Hematopoietic multipotent progenitor cell treated with erythropoietin and hydrocortisone succinate and interleukin-3 and kit ligand, for 17 days (in vitro differentiated cells): ENCODE measurements at regions not wholly inside any gene's neighbourhood (a gene's known extent, or its start where the extent isn't known, plus 50 kb on each side); places are given as distances from the start of the nearest gene placed in this dataset.

Experiments
- DNase-seq: peaks from one replicate; pipeline ENCODE4 v3.0.0-alpha.2; 2015; ENCODE audit warnings: low spot score

DNA sequence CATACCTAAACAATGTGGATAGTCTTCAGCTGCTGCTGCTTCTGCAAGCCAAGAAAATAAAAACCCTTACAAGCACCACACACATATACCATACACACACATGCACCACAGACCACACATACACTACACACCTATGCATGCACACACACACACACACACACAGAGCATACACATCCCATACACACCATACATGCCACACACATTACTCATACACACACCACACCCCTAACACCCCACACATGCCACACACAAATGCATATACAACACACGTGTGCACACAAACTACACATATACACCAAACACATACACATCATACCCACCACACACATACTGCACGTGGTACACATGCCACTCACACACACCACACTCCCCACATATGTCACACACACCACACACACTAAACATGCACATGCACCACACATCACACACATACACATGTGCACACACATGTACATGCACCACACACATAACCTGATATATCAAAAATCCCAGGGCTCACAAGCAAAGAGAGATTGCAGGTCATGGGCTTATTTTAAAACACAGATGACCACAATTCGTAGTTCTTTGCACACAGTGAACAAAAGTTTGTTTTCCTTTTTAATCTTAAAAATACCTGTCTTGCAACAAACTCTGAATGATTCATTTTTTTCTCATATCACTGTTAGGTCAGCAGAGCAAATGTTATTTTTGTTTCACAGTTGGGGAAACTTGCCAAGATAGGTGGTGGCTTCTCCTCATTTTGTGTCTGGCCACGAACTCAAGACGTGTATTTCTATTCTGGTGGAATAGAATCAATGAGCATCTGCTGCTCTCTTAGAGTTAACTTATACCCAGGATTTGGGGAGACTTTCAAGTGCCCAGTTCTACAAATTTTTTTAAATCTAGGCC lies 456.6 kb downstream of the FGF9 start:
- no peak for DNase-seq

DNA sequence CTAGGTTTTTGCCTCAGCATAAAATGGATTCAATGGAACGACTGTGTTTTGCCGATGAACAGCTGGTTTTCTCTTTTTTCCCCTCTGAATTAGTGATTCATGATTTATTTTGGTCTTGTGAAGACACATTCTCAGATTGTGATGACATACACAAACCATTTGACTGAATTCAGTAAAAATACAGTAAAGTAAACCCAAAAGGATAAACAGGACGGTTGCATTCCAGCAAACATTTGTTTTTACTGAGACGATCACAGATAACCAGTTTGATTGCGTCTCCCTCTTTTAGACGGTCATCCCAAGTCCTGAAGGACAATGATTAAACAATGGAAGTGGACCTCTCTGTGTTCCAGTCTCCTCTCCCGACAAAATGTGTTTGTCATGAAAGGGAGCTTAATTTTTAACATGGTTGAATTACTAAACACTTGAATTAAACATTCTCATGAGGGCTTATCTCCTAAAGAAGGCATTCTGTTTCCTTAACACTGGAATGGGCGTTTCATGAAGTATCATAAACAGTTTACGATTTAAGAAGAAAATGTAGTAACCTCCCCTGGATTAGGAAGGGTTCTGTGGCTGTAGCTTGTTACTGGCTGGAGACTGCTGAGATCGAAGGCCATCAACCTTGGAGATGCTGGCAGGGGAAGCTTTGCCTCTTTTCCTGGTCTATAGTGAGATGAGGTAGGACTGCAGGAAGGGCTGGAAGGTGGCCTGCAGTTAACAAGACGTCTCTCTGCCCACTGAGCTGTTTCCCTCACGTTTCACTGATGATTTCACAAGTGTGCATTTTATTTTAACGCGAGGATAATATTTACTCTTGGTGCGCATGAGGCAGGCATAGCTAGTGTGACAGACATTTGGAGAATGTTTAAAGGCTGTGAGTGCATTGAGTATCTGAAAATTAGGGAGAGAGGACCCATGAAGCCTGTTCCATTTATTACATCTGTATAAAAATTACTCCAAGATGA lies 457.9 kb downstream of the FGF9 start:
- no peak for DNase-seq

DNA sequence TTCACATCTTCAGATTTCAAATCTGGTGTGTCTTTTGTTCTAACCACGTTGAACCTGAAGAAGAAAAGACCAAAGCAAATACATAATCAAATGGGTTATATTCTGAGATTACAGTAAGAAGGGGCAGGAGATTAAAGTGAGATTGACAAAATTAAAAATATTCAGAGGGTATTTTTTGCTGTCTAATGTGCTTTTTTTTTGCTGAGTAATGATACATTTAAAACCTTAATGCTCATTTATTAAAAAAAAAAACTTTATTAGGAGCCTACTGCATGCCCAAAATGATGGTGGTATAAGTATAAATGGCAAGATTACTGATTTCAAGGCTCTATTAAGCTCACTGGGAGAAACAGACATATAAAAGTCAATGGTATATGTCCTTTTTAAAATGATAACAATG lies 459.4 kb downstream of the FGF9 start:
- no peak for DNase-seq

DNA sequence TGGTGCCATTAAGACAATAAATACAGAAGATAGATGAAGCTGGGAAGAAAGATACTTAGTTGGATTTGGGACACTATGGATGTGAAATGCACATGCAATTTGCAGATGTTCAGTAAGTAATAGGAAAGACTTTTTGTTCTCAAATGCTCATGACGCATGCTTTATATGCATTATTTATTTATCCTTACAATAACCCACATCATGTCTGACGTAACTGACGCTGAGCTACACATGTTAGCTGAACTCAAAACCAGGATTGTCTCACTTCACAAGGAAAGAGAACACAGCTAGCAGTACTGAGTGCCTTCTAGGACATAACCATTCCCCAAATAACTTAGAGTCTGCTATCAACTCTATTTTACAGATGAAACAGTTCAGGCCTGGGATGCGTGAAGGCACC lies 463.4 kb downstream of the FGF9 start:
- no peak for DNase-seq

DNA sequence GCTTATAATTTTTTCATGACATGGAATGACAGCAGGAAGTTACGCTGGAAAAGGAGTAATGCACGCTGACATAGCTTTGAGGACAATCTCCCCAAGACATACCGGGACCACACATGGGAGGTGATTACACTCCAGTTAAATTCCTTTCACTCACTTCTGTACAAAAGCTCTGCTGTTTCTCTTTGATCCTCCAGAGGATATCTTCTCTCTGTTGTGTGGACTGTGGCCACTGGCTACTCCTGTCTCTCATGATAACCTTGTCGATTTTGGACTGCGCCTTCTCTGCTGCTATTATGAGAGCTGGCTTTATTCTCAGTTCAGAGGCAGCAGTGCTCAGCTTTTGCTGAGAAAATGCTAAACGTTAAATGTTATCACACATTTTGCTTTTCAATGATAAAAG lies 464.6 kb downstream of the FGF9 start:
- DNase-seq = no peak

DNA sequence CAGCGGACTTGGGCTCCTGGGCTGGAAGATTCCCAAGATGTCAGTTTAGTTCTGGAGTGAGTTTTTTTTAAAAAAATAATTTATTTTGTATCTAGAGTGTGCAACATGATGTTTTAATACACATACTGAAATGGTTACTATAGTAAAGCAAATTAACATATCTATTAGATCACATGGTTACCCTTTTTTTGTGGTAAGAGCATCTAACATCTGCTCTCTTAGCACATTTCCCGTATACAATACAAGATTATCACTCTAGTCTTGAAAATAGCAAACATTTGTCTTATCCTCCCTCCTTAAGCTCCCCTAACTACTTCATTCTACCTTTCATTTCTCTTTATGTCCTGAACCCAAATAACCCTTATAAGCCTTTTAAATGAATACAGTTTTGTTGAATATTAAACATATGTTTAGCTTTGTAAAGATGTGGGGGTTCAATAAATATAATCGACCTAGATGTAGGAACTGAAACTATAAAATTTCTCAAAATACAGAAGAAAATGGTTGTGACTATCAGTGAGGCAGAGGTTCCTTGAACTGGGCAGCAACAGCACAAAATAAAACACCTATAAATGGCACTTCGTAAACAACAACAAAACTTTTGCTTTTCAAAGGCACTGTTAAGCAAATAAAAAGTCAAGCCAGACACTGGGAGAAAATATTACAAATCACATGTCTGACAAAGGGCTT lies 466.6 kb downstream of the FGF9 start:
- DNase-seq = no peak

DNA sequence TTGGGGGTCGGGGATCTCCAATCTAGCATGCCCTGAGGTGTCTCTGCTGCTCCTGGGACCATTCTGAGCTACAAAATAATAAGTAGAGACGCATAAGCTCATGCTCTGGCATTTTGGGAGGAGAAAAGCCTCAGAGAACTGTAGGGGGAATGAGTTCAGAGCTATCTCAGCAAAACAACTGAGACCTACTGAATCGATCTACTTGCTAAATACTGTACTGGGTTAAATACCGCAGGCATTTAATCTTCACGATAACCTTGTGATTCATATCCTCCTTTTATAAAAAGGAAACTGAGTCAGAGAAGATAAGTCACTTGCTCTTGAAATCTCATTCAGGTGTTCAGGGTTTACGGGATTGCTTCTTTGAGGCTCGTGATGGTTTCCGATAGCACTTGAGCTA lies 468.1 kb downstream of the FGF9 start:
- DNase-seq = no peak

DNA sequence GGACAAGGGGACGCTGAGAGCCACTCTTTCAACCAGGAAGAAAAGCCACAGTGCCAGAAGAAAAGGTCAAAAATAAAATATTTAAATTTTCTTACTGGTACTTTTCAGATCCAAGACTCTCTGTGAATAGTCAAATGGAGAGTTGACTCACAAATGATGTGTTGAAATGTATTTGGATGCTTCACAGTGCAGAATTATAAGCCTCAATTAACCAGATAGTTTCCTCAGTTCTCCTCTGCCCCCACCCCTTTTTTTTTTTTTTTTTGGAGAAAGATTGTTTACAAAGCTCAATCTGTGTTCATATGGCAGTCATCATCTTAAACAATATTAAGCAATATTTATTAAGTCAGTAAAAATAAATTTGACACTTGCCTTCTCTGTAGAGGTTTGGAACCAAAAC lies 470.8 kb downstream of the FGF9 start:
- no peak for DNase-seq

DNA sequence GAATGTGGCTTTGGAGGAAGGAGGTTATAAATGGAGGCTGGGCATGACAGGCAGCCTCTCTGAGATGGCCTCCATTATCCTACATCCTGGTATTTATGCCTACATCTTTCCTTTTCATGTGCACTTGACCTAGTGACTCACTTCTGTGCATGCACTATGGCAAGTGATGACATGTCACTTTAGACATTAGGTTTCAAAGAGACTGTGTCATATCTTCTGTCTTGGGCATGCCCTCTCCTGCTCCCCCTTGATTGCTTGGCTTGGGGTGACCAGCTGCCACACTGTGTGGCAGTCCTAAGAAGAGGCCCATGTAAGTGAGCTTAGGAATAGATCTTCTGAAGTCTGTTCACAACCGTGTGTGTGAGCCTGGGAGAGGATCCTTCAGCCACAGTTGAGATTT lies 472.8 kb downstream of the FGF9 start:
- DNase-seq = no peak

DNA sequence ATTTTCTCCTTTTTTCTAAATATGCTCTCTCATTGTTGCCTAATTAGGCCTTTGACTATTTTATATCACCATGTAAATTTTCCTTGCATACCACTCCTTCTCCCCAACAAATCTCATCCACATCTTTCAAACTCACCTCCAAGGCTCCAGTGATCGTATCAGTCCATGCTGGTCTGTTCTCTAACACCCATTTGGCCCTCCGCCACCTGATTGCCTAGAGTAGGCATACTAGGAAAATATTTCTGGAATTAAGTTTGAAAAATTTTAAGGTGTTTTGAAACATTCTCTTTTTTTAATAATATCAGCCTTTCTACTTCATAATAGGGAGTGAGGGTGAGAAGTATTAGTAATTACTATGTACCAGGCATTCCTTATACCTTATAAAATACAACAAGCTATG lies 473.9 kb downstream of the FGF9 start:
- no peak for DNase-seq

DNA sequence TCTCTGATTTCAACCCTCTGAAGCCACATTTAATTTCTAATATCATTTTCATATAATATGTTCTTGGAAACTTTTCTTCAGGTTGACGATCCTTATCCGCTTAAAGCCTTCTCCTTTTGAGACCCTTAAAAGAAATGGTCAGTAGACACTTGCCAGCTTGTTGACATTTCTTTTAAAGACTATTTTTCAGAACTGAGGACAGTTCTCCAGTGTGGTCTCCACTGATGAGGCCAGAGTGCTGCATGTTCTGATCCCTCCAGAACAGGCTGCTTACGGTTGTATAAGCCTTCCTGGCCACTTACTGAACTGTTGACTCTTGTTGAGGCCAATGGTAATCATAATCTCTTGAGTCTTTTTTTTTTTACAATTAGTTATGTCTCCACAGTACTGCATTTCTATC lies 477.3 kb downstream of the FGF9 start:
- no peak for DNase-seq

DNA sequence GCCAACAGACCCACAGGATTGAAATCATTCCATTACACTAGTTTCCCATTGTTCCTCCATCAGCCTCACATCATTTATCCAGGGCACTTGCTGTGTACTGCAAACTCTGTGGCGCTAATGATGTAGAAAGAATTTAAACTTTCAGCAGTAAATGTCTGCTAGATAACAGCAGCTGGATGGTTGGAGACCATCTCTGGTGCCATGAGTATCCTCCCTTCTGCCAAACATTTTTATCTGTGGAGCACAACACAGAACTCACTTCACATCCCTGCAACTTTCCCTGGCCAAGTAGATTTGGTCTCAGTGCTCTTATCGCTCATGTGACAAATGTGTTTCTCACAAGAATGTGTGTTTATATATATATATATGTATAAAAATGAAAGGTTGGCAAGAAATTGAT lies 481.9 kb downstream of the FGF9 start:
- DNase-seq = no peak

DNA sequence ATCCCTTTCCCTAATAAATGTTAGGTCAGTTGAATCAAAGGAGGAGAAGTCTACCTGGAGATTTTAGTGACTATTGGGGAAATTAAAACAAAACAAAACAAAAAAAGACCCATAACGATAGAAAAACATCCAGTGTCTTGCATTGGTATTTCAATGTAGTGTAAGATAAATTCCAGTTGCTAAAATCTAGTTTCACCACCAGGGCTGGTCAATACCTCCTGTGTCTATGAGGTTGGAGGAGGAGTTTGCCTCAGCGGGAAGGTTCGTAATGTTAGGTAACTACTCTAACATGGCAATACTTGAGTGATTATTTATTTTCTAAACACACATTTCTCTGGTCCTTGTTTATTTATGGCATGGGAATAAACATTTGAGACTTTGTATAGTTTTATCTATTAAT lies 483.2 kb downstream of the FGF9 start:
- DNase-seq = no peak

DNA sequence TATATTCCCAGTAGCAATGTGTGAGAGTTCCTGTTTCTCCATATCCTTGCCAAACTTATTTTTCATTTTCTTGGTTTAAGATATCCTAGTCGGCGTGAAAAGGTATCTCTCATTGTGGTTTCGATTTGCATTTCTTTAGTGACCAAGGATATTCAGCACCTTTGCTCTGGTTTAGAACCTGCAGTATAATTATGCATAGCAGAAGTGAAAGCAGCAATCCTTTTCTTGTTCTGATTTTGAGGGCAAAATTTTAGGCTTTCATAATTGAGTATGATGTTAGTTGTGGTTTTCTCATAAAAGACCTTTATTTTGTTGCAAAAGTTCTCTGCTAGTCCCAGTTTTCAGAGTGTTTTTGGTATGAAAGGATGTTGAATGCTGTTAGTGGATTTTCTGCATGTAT lies 491.0 kb downstream of the FGF9 start:
- no peak for DNase-seq

DNA sequence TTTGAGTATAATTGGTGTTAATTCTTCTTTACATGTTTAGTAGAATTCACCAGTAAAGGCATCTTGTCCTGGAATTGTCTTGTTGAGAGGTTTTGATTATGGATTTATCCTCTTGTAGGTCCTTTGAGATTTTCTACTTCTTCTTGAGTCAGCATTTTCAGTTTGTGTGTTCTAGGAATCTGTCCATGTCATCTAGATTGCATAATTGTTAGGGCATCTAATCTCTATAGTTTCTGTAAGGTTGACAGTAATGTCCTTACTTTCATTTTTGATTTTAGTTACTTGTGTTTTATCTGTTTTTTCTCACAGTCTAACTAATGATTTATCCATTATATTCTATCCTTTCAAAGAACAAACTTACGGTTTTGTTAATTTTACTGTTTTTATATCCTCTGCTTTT lies 492.0 kb downstream of the FGF9 start:
- no peak for DNase-seq

DNA sequence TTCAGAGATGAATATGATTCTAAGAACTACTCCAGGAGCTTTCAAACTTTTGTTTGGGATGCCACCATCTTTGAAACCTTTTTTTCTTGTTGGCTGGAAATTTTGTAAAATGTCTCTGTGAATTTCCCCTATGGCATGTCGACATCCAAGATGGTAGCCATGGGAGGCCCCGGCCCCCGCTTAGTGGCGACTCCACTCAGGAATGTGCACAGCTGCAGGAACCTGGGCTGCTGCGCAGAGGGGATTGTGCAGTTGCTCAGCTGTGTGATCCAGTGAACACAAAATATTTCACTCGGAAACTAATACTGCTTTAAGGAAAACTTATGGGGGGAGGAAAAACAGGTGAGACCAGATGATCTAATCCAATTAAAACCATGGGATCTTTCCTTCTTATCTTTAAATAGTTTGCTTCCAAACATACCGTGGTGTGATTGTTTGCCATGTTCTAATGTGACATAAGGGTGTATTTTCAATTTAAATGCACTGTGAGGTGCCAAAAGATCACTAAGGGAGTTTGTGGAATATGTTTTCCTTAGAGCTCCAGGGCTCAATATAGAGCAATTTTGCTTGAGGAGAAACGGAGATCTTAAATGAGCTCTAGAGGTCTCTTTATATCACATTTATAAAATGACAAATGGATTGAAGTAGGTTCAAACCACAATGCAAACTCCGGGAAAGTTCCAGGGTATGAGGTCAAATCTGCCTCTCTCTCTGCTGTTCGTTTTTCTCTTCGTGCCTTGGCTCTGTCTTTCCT lies 497.7 kb downstream of the FGF9 start:
- DNase-seq = no peak

DNA sequence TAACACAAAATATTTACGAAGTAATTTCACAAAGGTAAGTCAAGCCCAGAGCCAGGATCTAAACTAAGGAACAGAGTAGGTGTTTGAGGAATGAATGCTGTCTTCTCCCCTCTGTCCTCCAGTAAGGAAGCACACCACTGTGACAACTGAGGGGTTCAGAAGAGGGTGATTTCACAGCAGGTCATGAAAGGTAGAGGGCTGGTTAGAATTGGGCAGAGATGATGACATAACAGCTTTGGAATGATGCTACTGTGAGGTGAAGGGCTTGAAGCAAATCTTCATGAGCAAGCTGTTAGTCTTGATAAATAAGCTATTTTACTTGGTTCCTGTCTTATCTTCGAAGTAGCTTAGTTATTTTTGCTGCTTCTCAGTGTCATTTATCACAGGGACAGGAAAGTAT lies 498.6 kb downstream of the FGF9 start:
- no peak for DNase-seq

DNA sequence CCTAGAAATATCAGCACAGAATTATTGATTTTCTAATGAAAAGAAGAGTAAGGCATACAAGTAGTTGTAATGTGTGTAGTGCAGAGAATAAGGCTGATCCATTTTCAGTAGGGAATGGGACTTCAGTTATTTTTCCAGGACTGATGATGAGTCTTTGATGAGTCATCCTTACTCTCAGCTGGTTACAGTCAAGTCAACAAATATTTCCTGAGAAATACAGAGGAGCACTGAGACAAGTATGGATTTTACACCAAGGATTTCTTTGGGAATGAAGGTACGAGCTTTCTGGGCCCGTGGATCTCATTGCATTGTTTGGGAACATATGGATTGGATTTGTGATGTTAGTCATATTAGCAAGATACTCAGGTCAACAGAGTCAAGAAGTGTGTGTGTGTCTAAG lies 502.7 kb downstream of the FGF9 start:
- DNase-seq = no peak

DNA sequence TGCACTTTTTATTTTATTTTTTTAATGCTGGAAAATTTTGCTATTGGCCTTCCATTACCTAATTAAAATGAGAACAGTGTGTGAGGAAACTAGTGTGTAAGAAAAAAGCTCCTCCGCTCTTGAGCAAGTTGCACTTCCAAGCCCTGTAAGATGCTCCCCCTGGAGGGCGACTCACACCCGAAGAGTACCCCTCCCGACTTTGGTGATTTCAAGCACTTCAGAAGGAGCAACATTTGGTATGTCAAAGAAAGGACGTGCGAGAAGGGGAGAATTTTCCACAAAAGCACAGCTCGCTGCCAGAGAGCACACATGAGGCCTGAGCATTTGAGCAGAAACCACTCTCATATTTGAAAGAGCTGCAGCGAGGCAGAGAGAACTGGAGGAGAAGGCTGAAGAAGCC lies 504.4 kb downstream of the FGF9 start:
- no peak for DNase-seq

DNA sequence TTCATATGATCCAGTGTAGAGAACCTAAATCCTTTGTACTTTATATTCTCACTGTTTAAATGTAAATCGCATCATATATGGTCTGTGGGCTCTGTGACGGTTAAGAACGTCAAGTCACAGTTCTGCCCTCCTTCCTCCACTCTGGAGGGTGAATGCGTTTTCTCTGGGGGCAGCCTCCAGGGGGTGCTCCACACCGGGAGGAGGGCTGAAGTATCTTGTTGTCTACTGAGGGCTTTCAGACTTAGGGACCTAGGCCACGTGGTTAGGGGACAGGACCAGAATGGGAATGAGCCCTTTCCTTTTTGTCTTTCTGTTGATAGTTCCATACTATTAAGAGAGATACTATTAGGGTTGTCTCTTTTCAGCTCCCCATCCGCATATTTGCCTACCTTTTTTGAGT lies 504.9 kb downstream of the FGF9 start:
- DNase-seq = no peak

DNA sequence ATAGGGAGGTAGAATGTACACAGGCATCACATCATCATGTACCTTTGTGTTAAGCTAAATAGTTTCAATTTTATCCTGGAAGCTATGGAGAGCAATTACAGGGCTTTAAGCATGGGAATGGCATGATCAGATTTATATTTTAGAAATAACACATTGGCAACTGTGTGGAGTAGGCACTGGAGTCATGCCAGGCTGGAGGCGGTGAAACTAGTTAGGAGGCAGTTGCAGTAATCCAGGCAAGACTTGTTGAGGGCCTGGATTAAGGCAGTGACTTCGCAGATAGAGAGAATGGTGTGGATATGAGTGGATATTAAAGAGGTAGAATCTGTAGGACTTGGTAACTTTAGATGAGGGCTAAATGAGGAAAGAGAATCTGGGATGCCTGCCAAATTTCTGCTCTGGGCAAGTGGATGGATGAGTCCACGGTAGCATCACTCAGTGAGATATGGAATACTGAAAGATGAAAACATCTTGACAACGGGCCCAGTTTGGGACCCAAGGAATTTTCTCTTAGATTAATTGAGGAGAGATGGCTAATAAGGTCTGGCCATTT lies 506.2 kb downstream of the FGF9 start:
- DNase-seq = no peak

DNA sequence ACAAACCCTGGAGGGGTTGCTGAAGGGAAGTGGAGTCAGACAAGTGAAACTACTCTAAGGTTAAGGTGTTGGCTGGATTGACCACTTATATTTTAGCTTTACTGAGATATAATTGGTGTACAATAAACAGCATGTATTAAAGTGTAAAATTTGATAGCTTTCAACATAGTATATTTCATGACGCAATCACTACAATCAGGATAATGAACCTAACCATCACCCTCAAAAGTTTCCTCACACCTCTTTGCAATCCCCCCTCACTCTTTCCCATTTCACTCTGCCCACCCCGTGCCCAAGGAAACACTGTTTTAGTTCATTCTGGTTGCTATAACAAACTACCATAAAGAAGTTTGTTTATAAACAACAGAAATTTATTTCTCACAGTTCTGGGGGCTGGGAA lies 508.0 kb downstream of the FGF9 start:
- DNase-seq = no peak
